ENCODE measurements at regions not wholly inside any gene's neighbourhood (a gene's known extent, or its start where the extent isn't known, plus 50 kb on each side); places are given as distances from the start of the nearest gene placed in this dataset.

- TF ChIP-seq POLR2AphosphoS5 (IDR thresholded peaks at IDR 0.05) (no peak), CTCF (IDR thresholded peaks at IDR 0.05) (no peak), EP300 (IDR thresholded peaks at IDR 0.05; ENCODE audit: low read depth) (no peak)
Observed at GRCh38 chr3:71956069-71956340, 171.1 kb upstream of the PROK2 start.

All from transverse colon (tissue), 4 donors.